Esophagus squamous epithelium (tissue), 5 donors: ENCODE measurements at regions not wholly inside any gene's neighbourhood (a gene's known extent, or its start where the extent isn't known, plus 50 kb on each side); places are given as distances from the start of the nearest gene placed in this dataset.
"Not testable (repeated sequence)": the region's sequence is repeated elsewhere in the genome, so short reads cannot be mapped to it uniquely, and the experiment has no call there.

Experiments used
- DNase-seq: peaks from one replicate; lab custom pipeline; 2025; lab: John Stamatoyannopoulos, UW
- H3K27ac ChIP-seq, 4 donors: fragments of 200-600 bp; sonication (generic); one replicate each; pipeline ENCODE4 v1.5.1; 2016 to 2019; ENCODE audit warnings: mild to moderate bottlenecking in 1 of 4
- H3K27me3 ChIP-seq, 4 donors: fragments of 200-600 bp; sonication (generic); 1 replicate in 3 of 4; 2 replicates in 1 of 4; pipeline versions ENCODE4 v1.5.1 to v1.6.0; 2017 to 2021; ENCODE audit warnings: antibody characterized with exemption in 1 of 4
- H3K36me3 ChIP-seq, 3 donors: fragments of 200-600 bp; sonication (generic); one replicate each; pipeline ENCODE4 v1.5.1; 2016 to 2019
- H3K4me1 ChIP-seq, 3 donors: fragments of 200-600 bp; sonication (generic); one replicate each; pipeline ENCODE4 v1.5.1; 2017 to 2019
- H3K4me3 ChIP-seq, 4 donors: fragments of 200-600 bp; sonication (generic); 1 replicate in 3 of 4; 2 replicates in 1 of 4; pipeline ENCODE4 v1.5.1; 2016 to 2019; ENCODE audit warnings: mild to moderate bottlenecking in 2 of 4, moderate library complexity in 1 of 4
- H3K9me3 ChIP-seq, 3 donors: fragments of 200-600 bp; sonication (generic); one replicate each; pipeline ENCODE4 v1.5.1; 2016 to 2019
- POLR2A ChIP-seq, 4 donors: fragments of 450-650 bp; IDR thresholded peaks; one replicate each; pipeline ENCODE4 v1.6.1; 2017; ENCODE audit warnings: antibody characterized with exemption in 4 of 4, mild to moderate bottlenecking in 4 of 4, moderate library complexity in 3 of 4
- WGBS, 2 donors: methylation state at CpG; one replicate each; pipeline ENCODE4 v1.1.5; 2018; 5-methylcytosine and 5-hydroxymethylcytosine counted together
- intact Hi-C: fragments of 100-400 bp; cut with DNase I; formaldehyde crosslinking; loops from one replicate; pipeline ENCODE4 v1.15.0; 2022
- TF ChIP-seq, protein P1 (sequence below), 6 experiments: fragments of 450-650 bp in 4 of 6; fragments of 200-600 bp in 2 of 6; sonication (generic) in 2 of 6; IDR thresholded peaks; one replicate each; pipeline ENCODE4 v1.5.1; 2016 to 2019; ENCODE audit warnings: antibody characterized with exemption in 6 of 6, mild to moderate bottlenecking in 4 of 6, moderate library complexity in 4 of 6
- donor health status: DM: yes; HTN: yes; CAD: no.

- no peaks in the 10 kb centered on the region for H3K9me3 ChIP-seq
- no peaks in the 10 kb centered on the region for H3K4me1 ChIP-seq
- no peak for TF ChIP-seq POLR2A (IDR thresholded peaks at IDR 0.05)
- TF ChIP-seq, protein P1, sequence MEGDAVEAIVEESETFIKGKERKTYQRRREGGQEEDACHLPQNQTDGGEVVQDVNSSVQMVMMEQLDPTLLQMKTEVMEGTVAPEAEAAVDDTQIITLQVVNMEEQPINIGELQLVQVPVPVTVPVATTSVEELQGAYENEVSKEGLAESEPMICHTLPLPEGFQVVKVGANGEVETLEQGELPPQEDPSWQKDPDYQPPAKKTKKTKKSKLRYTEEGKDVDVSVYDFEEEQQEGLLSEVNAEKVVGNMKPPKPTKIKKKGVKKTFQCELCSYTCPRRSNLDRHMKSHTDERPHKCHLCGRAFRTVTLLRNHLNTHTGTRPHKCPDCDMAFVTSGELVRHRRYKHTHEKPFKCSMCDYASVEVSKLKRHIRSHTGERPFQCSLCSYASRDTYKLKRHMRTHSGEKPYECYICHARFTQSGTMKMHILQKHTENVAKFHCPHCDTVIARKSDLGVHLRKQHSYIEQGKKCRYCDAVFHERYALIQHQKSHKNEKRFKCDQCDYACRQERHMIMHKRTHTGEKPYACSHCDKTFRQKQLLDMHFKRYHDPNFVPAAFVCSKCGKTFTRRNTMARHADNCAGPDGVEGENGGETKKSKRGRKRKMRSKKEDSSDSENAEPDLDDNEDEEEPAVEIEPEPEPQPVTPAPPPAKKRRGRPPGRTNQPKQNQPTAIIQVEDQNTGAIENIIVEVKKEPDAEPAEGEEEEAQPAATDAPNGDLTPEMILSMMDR (IDR thresholded peaks at IDR 0.05): no peak
- 18 to 45% methylated on average over 1 of the region's 1 CpG for WGBS, 2 donors
- H3K27me3 ChIP-seq: no peaks in the 10 kb centered on the region
- H3K36me3 ChIP-seq: no peaks in the 10 kb centered on the region
- H3K27ac ChIP-seq: no peak overlapping the region
- no peak overlapping the region for H3K4me3 ChIP-seq
- no peak for DNase-seq
- intact Hi-C loops: no loop called here
Observed at GRCh38 chrX:76827672-76828071, 400.2 kb downstream of the MAGEE1 start.

GRCh38 chrX:76840902-76841301, 413.4 kb downstream of the MAGEE1 start:
- H3K27ac ChIP-seq, H3K4me3 ChIP-seq, H3K36me3 ChIP-seq, DNase-seq, intact Hi-C loops, H3K27me3 ChIP-seq, H3K9me3 ChIP-seq, H3K4me1 ChIP-seq: not testable (repeated sequence)
- WGBS, 2 donors: no CpG with 5 or more reads among the region's 16 CpGs

GRCh38 chrX:76850851-76851250, 423.3 kb downstream of the MAGEE1 start:
- H3K4me3 ChIP-seq: no peak overlapping the region
- intact Hi-C loops: no loop called here
- H3K27me3 ChIP-seq: no peaks in the 10 kb centered on the region
- no peaks in the 10 kb centered on the region for H3K36me3 ChIP-seq
- DNase-seq: no peak
- no peaks in the 10 kb centered on the region for H3K4me1 ChIP-seq
- TF ChIP-seq POLR2A (IDR thresholded peaks at IDR 0.05): no peak
- TF ChIP-seq, protein P1 (IDR thresholded peaks at IDR 0.05): no peak
- H3K27ac ChIP-seq: no peak overlapping the region
- WGBS, 2 donors: 18 to 31% methylated on average over 2 to 3 of the region's 4 CpGs
- H3K9me3 ChIP-seq: peaks cover 0 to 11% (median 0%) of the 10 kb centered on the region in 3 donors

DNA sequence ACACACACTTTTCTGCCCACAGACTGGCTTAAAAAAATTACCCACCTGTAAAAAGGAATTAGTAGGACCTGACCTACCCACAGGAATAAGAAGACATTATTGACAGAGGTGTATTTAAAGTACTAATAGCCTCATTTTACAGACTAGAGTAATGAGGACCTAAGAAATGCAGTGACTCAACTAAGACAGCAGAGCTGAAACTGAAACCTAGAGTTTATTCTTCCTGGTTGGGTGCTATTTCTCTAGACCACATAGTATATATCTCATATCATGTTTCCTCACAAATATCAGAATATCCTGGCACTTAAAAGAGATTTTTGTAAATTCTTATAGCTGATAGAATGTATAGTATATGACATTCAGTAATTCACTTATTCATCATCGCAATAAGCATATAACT, 435.0 kb downstream of the MAGEE1 start:
- DNase-seq: no peak
- 79 to 100% methylated on average over 1 of the region's 1 CpG for WGBS, 2 donors
- H3K4me3 ChIP-seq: no peak overlapping the region
- no peaks in the 10 kb centered on the region for H3K4me1 ChIP-seq
- intact Hi-C loops: no loop called here
- no peak overlapping the region for H3K27ac ChIP-seq
- H3K9me3 ChIP-seq: no peaks in the 10 kb centered on the region
- H3K27me3 ChIP-seq: no peaks in the 10 kb centered on the region
- no peak for TF ChIP-seq POLR2A (IDR thresholded peaks at IDR 0.05)
- TF ChIP-seq, protein P1 (IDR thresholded peaks at IDR 0.05): no peak
- no peaks in the 10 kb centered on the region for H3K36me3 ChIP-seq

GRCh38 chrX:76893930-76894329, 466.4 kb downstream of the MAGEE1 start:
- DNase-seq: no peak
- TF ChIP-seq, protein P1 (IDR thresholded peaks at IDR 0.05): no peak
- TF ChIP-seq POLR2A (IDR thresholded peaks at IDR 0.05): no peak
- Histone ChIP-seq H3K4me1 (no peaks in the 10 kb centered on the region), H3K27ac (no peak overlapping the region), H3K9me3 (peaks cover 0 to 6% (median 0%) of the 10 kb centered on the region in 3 donors), H3K4me3 (no peak overlapping the region), H3K27me3 (no peaks in the 10 kb centered on the region), H3K36me3 (no peaks in the 10 kb centered on the region)
- intact Hi-C loops: no loop called here
- WGBS, 2 donors: 63 to 68% methylated on average over 2 of the region's 2 CpGs

DNA sequence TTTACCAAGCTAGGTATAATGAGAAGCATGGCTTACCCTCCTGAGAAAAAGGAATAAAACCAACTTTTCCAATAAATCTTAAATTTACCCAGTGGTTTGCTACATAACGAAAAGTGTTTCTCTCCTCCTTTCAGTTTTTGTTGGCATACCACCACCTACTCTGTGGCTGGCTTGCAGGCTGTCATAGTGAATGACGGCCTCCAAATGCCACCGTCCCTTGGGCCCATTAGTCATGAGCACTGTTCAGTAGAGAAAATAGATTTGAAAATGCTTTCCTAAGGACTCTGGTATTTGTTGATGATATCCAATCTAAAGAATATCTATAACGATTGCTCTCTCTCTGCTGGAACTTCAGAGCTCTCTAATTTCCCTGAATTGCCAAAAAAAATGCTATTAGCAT, 488.3 kb downstream of the MAGEE1 start:
- no peak for DNase-seq
- H3K36me3 ChIP-seq: no peaks in the 10 kb centered on the region
- no peak overlapping the region for H3K4me3 ChIP-seq
- 73 to 81% methylated on average over 4 of the region's 4 CpGs for WGBS, 2 donors
- no peak for TF ChIP-seq POLR2A (IDR thresholded peaks at IDR 0.05)
- TF ChIP-seq, protein P1 (IDR thresholded peaks at IDR 0.05): no peak
- no peaks in the 10 kb centered on the region for H3K4me1 ChIP-seq
- no peaks in the 10 kb centered on the region for H3K9me3 ChIP-seq
- H3K27me3 ChIP-seq: no peaks in the 10 kb centered on the region
- no peak overlapping the region for H3K27ac ChIP-seq
- intact Hi-C loops: no loop called here
